CD1c-positive myeloid dendritic cell (primary cell): ENCODE measurements at regions not wholly inside any gene's neighbourhood (a gene's known extent, or its start where the extent isn't known, plus 50 kb on each side); places are given as distances from the start of the nearest gene placed in this dataset.

Source experiments
- DNase-seq: peaks from one replicate; pipeline ENCODE4 v3.0.0-alpha.2; 2016; ENCODE audit errors: extremely low spot score

DNA sequence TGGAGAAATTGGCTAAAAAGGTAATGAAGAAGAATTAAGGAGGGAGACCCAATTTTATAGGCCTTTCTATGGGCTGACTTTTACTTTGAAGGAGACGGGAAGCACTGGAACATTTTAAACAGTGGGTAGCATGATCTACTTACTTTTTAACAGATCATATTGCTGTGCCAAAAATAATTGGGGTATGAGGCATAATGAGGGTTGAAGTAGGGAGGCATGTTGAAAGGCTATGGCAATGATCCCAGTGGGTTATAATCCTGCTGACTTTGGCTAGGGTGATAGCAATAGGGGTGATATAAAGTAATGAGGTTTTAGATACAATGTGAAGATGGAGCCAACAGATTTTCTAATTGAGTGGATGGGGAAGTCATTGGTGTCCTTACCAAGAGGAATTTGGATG is 73.2 kb downstream of the GPR37 start:
- no peak for DNase-seq

GRCh38 chr7:124690840-124691239 is 74.8 kb downstream of the GPR37 start:
- DNase-seq = no peak

GRCh38 chr7:124689931-124690330 is 75.7 kb downstream of the GPR37 start:
- no peak for DNase-seq

GRCh38 chr7:124689523-124689922 is 76.1 kb downstream of the GPR37 start:
- DNase-seq = no peak

GRCh38 chr7:124688991-124689390 is 76.6 kb downstream of the GPR37 start:
- no peak for DNase-seq

DNA sequence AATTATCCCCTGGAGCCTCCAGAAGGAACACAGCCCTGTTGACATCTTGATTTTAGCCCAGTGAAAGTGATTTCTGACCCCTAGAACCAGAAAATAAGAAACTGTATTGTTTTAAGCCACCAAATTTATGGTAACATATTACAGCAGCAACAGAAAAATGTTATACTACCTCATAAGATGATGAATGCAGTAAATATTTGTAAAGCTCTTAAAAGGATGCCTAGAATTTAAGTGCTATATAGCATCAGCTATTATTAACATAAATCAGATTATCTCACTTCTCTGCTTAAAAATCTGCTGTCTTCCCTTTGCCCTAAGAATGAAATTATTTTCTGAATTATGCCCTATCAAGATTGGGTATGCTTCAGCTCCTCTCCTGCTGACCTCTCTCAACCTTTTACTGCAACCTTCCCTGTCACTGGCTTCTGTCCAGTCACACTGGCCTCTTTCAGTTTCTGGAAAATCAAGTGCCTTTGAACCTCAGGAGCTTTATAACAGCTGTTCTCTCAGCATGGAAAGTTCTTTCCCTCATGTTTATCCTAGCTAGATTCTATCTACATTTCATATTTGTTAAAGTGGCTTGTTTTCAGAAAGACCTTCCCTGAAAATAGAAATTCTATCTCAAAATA is 78.9 kb downstream of the GPR37 start:
- DNase-seq = no peak

DNA sequence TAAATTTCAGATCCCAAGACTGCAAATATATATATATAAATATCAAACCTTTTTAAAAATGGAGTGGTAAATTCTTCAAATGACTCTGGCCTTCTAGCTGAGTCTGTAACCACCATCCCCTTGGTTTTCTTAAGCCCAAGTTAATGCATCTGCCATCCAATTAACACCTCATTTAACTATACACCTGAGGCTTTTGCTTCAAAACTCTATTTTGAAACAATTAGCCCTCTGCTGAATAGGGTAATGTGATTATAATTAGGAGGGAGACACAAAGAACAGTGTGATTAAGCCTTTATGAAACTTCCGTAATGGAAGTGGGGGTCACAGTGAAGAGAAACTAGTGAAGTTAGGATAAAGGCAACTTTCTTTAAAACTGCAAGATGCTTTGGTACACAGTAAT is 83.6 kb downstream of the GPR37 start:
- DNase-seq = no peak

DNA sequence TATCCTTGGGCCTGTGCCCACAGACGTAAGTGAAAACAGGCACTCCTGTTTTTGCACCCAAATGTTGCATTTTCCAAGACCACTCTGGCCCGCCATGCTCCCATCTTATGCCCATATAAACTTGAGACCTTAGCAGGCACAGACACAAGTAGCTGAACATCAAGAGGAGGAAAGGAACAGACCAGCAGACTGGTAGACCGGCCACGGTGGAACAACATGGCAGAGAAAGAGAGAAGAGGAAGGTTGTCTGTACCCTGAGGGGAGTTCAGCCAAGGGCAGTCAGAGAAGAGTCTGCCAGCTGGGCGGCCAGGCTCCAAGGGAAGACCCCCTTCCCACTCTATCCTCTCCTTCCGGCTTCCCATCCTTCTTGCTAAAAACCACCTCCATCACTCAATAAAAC is 85.3 kb downstream of the GPR37 start:
- DNase-seq = no peak

GRCh38 chr7:124679586-124680225 is 85.9 kb downstream of the GPR37 start:
- no peak for DNase-seq

- DNase-seq = no peak
Observed at GRCh38 chr7:124679146-124679545, 86.4 kb downstream of the GPR37 start.

DNA sequence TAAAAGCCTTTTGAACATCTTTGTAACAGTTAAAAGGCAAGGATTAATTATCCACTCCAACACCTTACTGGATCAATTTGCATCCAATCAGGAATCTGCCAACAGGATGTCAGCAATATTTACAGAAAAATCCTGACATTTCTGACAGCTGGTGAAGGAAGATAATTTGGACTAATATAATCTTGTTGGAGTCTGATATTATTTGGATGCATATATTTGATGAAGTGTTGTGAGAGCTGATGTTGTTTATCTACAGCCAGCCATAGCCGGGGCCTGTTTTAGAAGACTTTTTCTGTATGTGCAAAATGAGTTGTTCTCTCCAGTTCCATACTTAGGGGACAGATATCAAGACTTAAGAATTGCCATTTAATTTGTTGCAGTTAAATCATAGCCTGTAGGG is 91.1 kb downstream of the GPR37 start:
- DNase-seq = no peak

GRCh38 chr7:124672011-124672410 is 93.6 kb downstream of the GPR37 start:
- no peak for DNase-seq

- no peak for DNase-seq
Observed at GRCh38 chr7:124667312-124668153, 98.1 kb downstream of the GPR37 start.

GRCh38 chr7:124662937-124663336 is 102.7 kb downstream of the GPR37 start:
- DNase-seq = no peak

GRCh38 chr7:124662372-124662771 is 103.2 kb downstream of the GPR37 start:
- DNase-seq = no peak

GRCh38 chr7:124655990-124656389 is 109.6 kb downstream of the GPR37 start:
- DNase-seq = no peak

DNA sequence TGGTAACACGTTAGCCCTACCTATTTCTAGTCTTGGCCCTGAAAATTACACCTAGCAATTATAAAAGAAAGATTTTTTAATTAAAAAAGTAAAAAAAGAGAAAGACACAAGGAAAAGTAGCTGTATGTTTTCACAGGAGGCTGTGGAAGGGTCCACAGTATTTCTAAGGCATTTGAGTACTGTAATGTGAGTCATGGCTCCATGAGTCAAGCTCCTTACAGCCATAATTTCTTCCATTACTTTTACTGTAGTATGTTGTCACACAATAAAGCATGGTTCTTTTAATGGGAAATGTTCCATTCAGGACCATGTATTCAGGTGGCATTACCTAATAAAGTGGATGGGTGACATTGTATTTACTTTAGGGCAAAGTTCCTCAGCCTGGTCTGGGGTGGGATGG is 113.4 kb downstream of the GPR37 start:
- DNase-seq = no peak

GRCh38 chr7:124651136-124651535 is 114.5 kb downstream of the GPR37 start:
- DNase-seq = no peak

DNA sequence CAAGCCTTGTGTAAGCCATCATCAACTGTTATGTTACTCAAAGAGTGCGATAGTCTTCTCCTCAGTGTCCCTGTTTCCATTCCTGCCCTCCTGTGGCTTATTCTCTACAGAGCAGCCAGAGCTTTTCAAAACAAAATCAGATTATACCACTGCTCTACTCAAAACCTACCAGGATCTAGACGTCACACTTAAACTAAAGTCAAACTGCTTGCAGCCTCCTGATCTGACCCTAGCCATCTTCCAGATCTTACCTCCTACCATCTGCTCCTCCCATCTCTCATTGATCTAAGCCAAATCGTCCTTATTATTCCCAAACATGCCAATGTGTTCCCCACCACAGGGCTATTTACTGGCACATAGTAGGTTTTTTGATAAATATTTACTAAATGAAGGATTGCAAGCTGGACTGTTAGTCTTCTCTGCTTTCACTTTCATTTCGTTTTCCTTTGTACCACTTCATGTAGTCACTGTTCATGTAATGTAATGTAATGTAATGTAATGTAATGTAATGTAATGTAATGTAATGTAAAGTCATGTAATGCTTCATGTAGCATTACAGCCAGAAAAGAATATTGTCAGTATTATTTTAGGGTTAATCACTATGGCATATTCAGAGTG is 116.1 kb downstream of the GPR37 start:
- no peak for DNase-seq

DNA sequence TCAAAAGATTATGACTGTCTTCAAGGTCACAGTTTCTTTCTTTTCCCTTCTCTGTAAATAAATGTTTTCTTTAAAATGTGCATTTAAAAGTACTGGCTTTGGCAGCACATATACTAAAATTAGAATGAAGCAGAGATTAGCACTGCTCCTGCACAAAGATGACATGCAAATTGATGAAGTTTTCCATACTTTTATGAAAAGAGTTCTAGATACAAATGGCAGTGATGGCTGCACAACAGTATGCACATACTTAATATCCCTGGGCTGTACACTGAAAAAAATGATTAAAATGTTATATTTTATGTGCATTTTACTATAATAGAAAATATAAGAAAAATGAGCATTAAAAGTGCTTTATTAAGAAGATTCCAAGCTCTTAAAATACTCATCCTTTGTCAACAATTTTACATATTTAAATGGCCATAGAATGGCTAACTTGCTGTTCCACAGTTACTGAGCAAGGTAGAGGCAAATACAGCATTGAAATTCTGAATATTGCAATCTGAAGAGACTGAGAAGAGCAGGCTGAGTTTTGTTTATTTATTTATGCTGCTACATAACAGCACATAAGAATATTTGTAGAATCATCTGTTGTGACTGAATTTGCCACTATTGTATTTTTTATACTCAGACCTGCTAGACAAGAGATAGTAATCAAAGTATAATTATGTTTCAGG is 117.8 kb downstream of the GPR37 start:
- DNase-seq = no peak

GRCh38 chr7:124645704-124646103 is 119.9 kb downstream of the GPR37 start:
- DNase-seq = no peak

GRCh38 chr7:124643311-124643811 is 122.2 kb downstream of the GPR37 start:
- DNase-seq = no peak
